K562 (cell line): ENCODE measurements at regions not wholly inside any gene's neighbourhood (a gene's known extent, or its start where the extent isn't known, plus 50 kb on each side); places are given as distances from the start of the nearest gene placed in this dataset.
A peak's percentile ranks its signal among the peaks of the same experiment; 100 is the strongest.

Experiments used
- GATAD2A ChIP-seq: fragments of 450-650 bp; IDR thresholded peaks from 2 replicates; pipeline ENCODE4 v1.6.1; 2017
- MAZ ChIP-seq, 2 experiments: fragments of 450-650 bp in 1 of 2; sonication (generic) in 1 of 2; formaldehyde crosslinking; IDR thresholded peaks in 1 of 2; conservative IDR thresholded peaks in 1 of 2; 2 replicates each; pipeline versions ENCODE4 v1.4.0 to v1.5.0; 2020; ENCODE audit warnings: mild to moderate bottlenecking in 1 of 2, missing genetic modification reagents in 1 of 2
- MYBL2 ChIP-seq, 2 experiments: fragments of 450-650 bp in 1 of 2; sonication (generic) in 1 of 2; formaldehyde crosslinking in 1 of 2; IDR thresholded peaks; 2 replicates each; pipeline versions ENCODE4 v1.6.1 to v1.8.1; 2017 to 2022; ENCODE audit warnings: borderline replicate concordance in 1 of 2, inconsistent platforms in 1 of 2, low read depth in 1 of 2, mild to moderate bottlenecking in 1 of 2, missing genetic modification reagents in 1 of 2, moderate library complexity in 1 of 2
- NCOA2 ChIP-seq, 2 experiments: fragments of 450-650 bp; IDR thresholded peaks; 2 replicates each; pipeline ENCODE4 v1.6.1; 2018; ENCODE audit warnings: mild to moderate bottlenecking in 2 of 2, moderate library complexity in 1 of 2; ENCODE audit not compliant: partially characterized antibody in 2 of 2
- OTX1 ChIP-seq: fragments of 450-650 bp; formaldehyde crosslinking; IDR thresholded peaks from 2 replicates; pipeline ENCODE4 v1.4.0; 2022; ENCODE audit warnings: mild to moderate bottlenecking
- PPARD ChIP-seq: fragments of 250-450 bp; sonication (Bioruptor Pico); IDR thresholded peaks from 2 replicates; pipeline ENCODE4 v1.8.0; 2022; ENCODE audit warnings: inconsistent platforms, mild to moderate bottlenecking, moderate library complexity
- SAFB ChIP-seq: fragments of 200-400 bp; formaldehyde crosslinking; IDR thresholded peaks from 2 replicates; pipeline ENCODE4 v1.6.1; 2017; ENCODE audit warnings: low read depth, low read length, borderline replicate concordance
- STAG1 ChIP-seq: sonication (generic); formaldehyde crosslinking; IDR thresholded peaks from 2 replicates; pipeline ENCODE4 v1.5.0; 2020; ENCODE audit warnings: missing genetic modification reagents, borderline replicate concordance
- SUPT5H ChIP-seq: fragments of 450-650 bp; IDR thresholded peaks from 2 replicates; pipeline ENCODE4 v1.6.1; 2016
- TBP ChIP-seq: optimal IDR thresholded peaks from 2 replicates; pipeline ENCODE3; 2011; ENCODE audit warnings: low read depth, low read length, improper control_type of control experiment
- ZBTB40 ChIP-seq, 2 experiments: fragments of 450-650 bp in 1 of 2; sonication (generic) in 1 of 2; formaldehyde crosslinking in 1 of 2; IDR thresholded peaks; 2 replicates each; pipeline versions ENCODE4 v1.7.1 to v1.9.0; 2016 to 2022; ENCODE audit warnings: inconsistent platforms in 1 of 2, mild to moderate bottlenecking in 1 of 2, missing genetic modification reagents in 1 of 2
- ZEB2 ChIP-seq: fragments of 450-650 bp; IDR thresholded peaks from 2 replicates; pipeline ENCODE4 v1.6.1; 2016
- ZNF280A ChIP-seq: fragments of 450-650 bp; IDR thresholded peaks from 2 replicates; pipeline ENCODE4 v1.6.1; 2018; ENCODE audit warnings: mild to moderate bottlenecking, low read depth; ENCODE audit not compliant: partially characterized antibody

GRCh38 chr1:29379443-29380073, 143.2 kb downstream of the PTPRU start (continued):
- peak; percentile 76; the same call in 1 of the 2 replicates for TF ChIP-seq STAG1 (CRISPR knock-in tag)
- no peak for TF ChIP-seq SAFB
- 0 out of 4 replicates have a peak, but pooled peaks of 1 of the 2 experiments have one; percentile 42 for TF ChIP-seq MAZ (CRISPR knock-in tag; conservative IDR thresholded peaks at IDR 0.05 in 1 of 2, IDR thresholded peaks at IDR 0.05 in 1 of 2)
- TF ChIP-seq OTX1 (CRISPR knock-in tag), result 0 out of 2 replicates have a peak, but pooled peaks have one; percentile 22
- no peak for TF ChIP-seq SUPT5H
- peak in 1 of 2 experiments; percentile 37 for TF ChIP-seq NCOA2 (IDR thresholded peaks at IDR 0.05; ENCODE audit: partially characterized antibody in 2 of 2)
- no peak for TF ChIP-seq PPARD (CRISPR knock-in tag)
- TF ChIP-seq MYBL2 (IDR thresholded peaks at IDR 0.05; ENCODE audit: low read depth), result no peak
- TF ChIP-seq MYBL2 (CRISPR knock-in tag; IDR thresholded peaks at IDR 0.05; ENCODE audit: borderline replicate concordance), result no peak
- no peak for TF ChIP-seq TBP
- peak; percentile 97 for TF ChIP-seq ZEB2
- peak; percentile 48; the same call in 1 of the 2 replicates for TF ChIP-seq ZBTB40 (IDR thresholded peaks at IDR 0.05)
- no peak for TF ChIP-seq ZBTB40 (CRISPR knock-in tag; IDR thresholded peaks at IDR 0.05)
- peak; percentile 100 for TF ChIP-seq ZNF280A
- TF ChIP-seq GATAD2A, result 0 out of 2 replicates have a peak, but pooled peaks have one; percentile 67
